ENCODE measurements at regions not wholly inside any gene's neighbourhood (a gene's known extent, or its start where the extent isn't known, plus 50 kb on each side); places are given as distances from the start of the nearest gene placed in this dataset.

GRCh38 chr1:233473549-233474204 is 140.2 kb upstream of the KCNK1 start (continued):
- TF ChIP-seq, protein P1, sequence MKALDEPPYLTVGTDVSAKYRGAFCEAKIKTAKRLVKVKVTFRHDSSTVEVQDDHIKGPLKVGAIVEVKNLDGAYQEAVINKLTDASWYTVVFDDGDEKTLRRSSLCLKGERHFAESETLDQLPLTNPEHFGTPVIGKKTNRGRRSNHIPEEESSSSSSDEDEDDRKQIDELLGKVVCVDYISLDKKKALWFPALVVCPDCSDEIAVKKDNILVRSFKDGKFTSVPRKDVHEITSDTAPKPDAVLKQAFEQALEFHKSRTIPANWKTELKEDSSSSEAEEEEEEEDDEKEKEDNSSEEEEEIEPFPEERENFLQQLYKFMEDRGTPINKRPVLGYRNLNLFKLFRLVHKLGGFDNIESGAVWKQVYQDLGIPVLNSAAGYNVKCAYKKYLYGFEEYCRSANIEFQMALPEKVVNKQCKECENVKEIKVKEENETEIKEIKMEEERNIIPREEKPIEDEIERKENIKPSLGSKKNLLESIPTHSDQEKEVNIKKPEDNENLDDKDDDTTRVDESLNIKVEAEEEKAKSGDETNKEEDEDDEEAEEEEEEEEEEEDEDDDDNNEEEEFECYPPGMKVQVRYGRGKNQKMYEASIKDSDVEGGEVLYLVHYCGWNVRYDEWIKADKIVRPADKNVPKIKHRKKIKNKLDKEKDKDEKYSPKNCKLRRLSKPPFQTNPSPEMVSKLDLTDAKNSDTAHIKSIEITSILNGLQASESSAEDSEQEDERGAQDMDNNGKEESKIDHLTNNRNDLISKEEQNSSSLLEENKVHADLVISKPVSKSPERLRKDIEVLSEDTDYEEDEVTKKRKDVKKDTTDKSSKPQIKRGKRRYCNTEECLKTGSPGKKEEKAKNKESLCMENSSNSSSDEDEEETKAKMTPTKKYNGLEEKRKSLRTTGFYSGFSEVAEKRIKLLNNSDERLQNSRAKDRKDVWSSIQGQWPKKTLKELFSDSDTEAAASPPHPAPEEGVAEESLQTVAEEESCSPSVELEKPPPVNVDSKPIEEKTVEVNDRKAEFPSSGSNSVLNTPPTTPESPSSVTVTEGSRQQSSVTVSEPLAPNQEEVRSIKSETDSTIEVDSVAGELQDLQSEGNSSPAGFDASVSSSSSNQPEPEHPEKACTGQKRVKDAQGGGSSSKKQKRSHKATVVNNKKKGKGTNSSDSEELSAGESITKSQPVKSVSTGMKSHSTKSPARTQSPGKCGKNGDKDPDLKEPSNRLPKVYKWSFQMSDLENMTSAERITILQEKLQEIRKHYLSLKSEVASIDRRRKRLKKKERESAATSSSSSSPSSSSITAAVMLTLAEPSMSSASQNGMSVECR (CRISPR knock-in tag; IDR thresholded peaks at IDR 0.05; ENCODE audit: borderline replicate concordance), result no peak
- TF ChIP-seq ZNF219 (CRISPR knock-in tag; IDR thresholded peaks at IDR 0.05; ENCODE audit: borderline replicate concordance) (no peak), SMAD4 (CRISPR knock-in tag; IDR thresholded peaks at IDR 0.05) (no peak), RELA (CRISPR knock-in tag; IDR thresholded peaks at IDR 0.05; ENCODE audit: borderline replicate concordance) (no peak), EMX1 (CRISPR knock-in tag; IDR thresholded peaks at IDR 0.05) (no peak), GABPB1 (CRISPR knock-in tag; IDR thresholded peaks at IDR 0.05) (no peak), KAT7 (CRISPR knock-in tag; IDR thresholded peaks at IDR 0.05; ENCODE audit: borderline replicate concordance) (no peak)

- no peak for DNase-seq (ENCODE audit: low spot score)
- Mint-ChIP-seq H3K27ac (no peak overlapping the region), H3K27me3 (ENCODE audit: low read depth) (peaks cover 3% of the 10 kb centered on the region), H3K4me3 (no peak overlapping the region), H3K36me3 (peaks cover 30% of the 10 kb centered on the region), H3K4me1 (peaks cover 32% of the 10 kb centered on the region), H3K9me3 (peaks cover 44% of the 10 kb centered on the region)
- TF ChIP-seq, protein P2, sequence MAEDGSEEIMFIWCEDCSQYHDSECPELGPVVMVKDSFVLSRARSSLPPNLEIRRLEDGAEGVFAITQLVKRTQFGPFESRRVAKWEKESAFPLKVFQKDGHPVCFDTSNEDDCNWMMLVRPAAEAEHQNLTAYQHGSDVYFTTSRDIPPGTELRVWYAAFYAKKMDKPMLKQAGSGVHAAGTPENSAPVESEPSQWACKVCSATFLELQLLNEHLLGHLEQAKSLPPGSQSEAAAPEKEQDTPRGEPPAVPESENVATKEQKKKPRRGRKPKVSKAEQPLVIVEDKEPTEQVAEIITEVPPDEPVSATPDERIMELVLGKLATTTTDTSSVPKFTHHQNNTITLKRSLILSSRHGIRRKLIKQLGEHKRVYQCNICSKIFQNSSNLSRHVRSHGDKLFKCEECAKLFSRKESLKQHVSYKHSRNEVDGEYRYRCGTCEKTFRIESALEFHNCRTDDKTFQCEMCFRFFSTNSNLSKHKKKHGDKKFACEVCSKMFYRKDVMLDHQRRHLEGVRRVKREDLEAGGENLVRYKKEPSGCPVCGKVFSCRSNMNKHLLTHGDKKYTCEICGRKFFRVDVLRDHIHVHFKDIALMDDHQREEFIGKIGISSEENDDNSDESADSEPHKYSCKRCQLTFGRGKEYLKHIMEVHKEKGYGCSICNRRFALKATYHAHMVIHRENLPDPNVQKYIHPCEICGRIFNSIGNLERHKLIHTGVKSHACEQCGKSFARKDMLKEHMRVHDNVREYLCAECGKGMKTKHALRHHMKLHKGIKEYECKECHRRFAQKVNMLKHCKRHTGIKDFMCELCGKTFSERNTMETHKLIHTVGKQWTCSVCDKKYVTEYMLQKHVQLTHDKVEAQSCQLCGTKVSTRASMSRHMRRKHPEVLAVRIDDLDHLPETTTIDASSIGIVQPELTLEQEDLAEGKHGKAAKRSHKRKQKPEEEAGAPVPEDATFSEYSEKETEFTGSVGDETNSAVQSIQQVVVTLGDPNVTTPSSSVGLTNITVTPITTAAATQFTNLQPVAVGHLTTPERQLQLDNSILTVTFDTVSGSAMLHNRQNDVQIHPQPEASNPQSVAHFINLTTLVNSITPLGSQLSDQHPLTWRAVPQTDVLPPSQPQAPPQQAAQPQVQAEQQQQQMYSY (CRISPR knock-in tag; IDR thresholded peaks at IDR 0.05), result no peak
- TF ChIP-seq, protein P3, sequence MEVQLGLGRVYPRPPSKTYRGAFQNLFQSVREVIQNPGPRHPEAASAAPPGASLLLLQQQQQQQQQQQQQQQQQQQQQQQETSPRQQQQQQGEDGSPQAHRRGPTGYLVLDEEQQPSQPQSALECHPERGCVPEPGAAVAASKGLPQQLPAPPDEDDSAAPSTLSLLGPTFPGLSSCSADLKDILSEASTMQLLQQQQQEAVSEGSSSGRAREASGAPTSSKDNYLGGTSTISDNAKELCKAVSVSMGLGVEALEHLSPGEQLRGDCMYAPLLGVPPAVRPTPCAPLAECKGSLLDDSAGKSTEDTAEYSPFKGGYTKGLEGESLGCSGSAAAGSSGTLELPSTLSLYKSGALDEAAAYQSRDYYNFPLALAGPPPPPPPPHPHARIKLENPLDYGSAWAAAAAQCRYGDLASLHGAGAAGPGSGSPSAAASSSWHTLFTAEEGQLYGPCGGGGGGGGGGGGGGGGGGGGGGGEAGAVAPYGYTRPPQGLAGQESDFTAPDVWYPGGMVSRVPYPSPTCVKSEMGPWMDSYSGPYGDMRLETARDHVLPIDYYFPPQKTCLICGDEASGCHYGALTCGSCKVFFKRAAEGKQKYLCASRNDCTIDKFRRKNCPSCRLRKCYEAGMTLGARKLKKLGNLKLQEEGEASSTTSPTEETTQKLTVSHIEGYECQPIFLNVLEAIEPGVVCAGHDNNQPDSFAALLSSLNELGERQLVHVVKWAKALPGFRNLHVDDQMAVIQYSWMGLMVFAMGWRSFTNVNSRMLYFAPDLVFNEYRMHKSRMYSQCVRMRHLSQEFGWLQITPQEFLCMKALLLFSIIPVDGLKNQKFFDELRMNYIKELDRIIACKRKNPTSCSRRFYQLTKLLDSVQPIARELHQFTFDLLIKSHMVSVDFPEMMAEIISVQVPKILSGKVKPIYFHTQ (CRISPR knock-in tag; IDR thresholded peaks at IDR 0.05), result no peak
- TF ChIP-seq, protein P4, sequence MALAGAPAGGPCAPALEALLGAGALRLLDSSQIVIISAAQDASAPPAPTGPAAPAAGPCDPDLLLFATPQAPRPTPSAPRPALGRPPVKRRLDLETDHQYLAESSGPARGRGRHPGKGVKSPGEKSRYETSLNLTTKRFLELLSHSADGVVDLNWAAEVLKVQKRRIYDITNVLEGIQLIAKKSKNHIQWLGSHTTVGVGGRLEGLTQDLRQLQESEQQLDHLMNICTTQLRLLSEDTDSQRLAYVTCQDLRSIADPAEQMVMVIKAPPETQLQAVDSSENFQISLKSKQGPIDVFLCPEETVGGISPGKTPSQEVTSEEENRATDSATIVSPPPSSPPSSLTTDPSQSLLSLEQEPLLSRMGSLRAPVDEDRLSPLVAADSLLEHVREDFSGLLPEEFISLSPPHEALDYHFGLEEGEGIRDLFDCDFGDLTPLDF (CRISPR knock-in tag; IDR thresholded peaks at IDR 0.05), result no peak
- CTCF ChIA-PET, result no interaction called here
- no peak for ATAC-seq
- POLR2A ChIA-PET, result no interaction called here
Observed at GRCh38 chr1:233477359-233477758, 136.5 kb upstream of the KCNK1 start.

GRCh38 chr1:233478611-233479010 is 135.3 kb upstream of the KCNK1 start:
- H3K36me3 Mint-ChIP-seq, result peaks cover 18% of the 10 kb centered on the region
- peaks cover 2% of the 10 kb centered on the region for H3K27me3 Mint-ChIP-seq (ENCODE audit: low read depth)
- no peak for DNase-seq (ENCODE audit: low spot score)
- peaks cover 31% of the 10 kb centered on the region for H3K9me3 Mint-ChIP-seq
- H3K4me3 Mint-ChIP-seq, result no peak overlapping the region
- ChIA-PET CTCF (no interaction called here), POLR2A (no interaction called here)
- H3K4me1 Mint-ChIP-seq, result peaks cover 22% of the 10 kb centered on the region
- H3K27ac Mint-ChIP-seq, result no peak overlapping the region
- no peak for ATAC-seq
- TF ChIP-seq EMX1 (CRISPR knock-in tag; IDR thresholded peaks at IDR 0.05) (no peak), ZNF416 (CRISPR knock-in tag; IDR thresholded peaks at IDR 0.05) (no peak), ZNF512 (CRISPR knock-in tag; IDR thresholded peaks at IDR 0.05; ENCODE audit: borderline replicate concordance) (no peak), ZBTB43 (CRISPR knock-in tag; IDR thresholded peaks at IDR 0.05) (no peak), HMGA2 (CRISPR knock-in tag; IDR thresholded peaks at IDR 0.05) (no peak), MLX (CRISPR knock-in tag; IDR thresholded peaks at IDR 0.05) (no peak)
